ENCODE measurements at regions not wholly inside any gene's neighbourhood (a gene's known extent, or its start where the extent isn't known, plus 50 kb on each side); places are given as distances from the start of the nearest gene placed in this dataset.

DNA sequence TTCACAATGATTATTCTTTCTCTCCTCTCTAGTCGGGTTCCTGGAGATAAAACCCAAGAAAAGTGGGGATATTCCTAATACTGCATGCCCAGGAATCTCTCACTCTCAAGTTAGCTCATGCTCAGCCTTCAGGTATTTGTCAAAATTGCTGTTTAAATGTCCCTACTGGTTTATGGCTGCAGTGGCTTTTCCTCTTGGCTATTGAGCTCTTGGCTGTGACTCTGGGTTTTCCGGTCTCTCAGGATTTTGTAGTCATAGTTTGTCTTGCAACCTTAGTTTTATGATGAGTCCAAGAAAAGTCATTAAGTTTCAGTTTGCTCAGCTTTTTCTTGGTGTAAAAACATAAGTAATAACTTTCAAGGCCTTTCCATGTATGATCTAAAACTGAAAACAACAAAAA is 820.7 kb upstream of the HS6ST1 start:
- Mint-ChIP-seq H3K4me1 (ENCODE audit: low read depth) (peaks cover 6% of the 10 kb centered on the region), H3K27me3 (no peaks in the 10 kb centered on the region), H3K4me3 (ENCODE audit: low read depth) (no peak overlapping the region), H3K9me3 (ENCODE audit: low read depth) (peaks cover 16% of the 10 kb centered on the region), H3K36me3 (ENCODE audit: insufficient read depth) (no peaks in the 10 kb centered on the region), H3K27ac (no peak overlapping the region)
- DNase-seq (ENCODE audit: low spot score, unreplicated experiment) = no peak
- TF ChIP-seq, protein P1, sequence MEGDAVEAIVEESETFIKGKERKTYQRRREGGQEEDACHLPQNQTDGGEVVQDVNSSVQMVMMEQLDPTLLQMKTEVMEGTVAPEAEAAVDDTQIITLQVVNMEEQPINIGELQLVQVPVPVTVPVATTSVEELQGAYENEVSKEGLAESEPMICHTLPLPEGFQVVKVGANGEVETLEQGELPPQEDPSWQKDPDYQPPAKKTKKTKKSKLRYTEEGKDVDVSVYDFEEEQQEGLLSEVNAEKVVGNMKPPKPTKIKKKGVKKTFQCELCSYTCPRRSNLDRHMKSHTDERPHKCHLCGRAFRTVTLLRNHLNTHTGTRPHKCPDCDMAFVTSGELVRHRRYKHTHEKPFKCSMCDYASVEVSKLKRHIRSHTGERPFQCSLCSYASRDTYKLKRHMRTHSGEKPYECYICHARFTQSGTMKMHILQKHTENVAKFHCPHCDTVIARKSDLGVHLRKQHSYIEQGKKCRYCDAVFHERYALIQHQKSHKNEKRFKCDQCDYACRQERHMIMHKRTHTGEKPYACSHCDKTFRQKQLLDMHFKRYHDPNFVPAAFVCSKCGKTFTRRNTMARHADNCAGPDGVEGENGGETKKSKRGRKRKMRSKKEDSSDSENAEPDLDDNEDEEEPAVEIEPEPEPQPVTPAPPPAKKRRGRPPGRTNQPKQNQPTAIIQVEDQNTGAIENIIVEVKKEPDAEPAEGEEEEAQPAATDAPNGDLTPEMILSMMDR (IDR thresholded peaks at IDR 0.05; ENCODE audit: unreplicated experiment) = no peak

DNA sequence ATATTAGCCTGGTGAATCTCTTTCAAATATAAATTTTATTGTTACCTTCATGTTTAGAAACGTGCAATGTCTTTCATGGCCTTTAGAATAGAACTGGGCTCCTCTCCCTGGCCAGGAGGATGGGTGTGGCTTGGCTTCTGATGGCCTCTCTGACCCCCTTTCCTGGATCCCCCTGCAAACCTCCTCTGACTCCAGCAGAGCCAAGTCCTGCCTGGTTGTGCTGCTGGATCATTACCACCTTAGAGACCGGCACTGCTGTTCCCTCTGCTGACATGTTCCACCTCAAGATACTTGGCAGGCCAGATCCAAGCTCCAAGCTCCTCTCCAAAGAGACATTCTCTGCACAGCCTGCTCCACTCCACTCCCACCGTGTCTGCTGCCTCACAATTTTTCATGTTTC is 823.8 kb upstream of the HS6ST1 start:
- Mint-ChIP-seq H3K4me3 (ENCODE audit: low read depth) (no peak overlapping the region), H3K36me3 (ENCODE audit: insufficient read depth) (no peaks in the 10 kb centered on the region), H3K9me3 (ENCODE audit: low read depth) (peaks cover 10% of the 10 kb centered on the region), H3K27ac (no peak overlapping the region), H3K4me1 (ENCODE audit: low read depth) (peaks cover 5% of the 10 kb centered on the region), H3K27me3 (no peaks in the 10 kb centered on the region)
- TF ChIP-seq, protein P1 (IDR thresholded peaks at IDR 0.05; ENCODE audit: unreplicated experiment) = no peak
- DNase-seq (ENCODE audit: low spot score, unreplicated experiment) = no peak

DNA sequence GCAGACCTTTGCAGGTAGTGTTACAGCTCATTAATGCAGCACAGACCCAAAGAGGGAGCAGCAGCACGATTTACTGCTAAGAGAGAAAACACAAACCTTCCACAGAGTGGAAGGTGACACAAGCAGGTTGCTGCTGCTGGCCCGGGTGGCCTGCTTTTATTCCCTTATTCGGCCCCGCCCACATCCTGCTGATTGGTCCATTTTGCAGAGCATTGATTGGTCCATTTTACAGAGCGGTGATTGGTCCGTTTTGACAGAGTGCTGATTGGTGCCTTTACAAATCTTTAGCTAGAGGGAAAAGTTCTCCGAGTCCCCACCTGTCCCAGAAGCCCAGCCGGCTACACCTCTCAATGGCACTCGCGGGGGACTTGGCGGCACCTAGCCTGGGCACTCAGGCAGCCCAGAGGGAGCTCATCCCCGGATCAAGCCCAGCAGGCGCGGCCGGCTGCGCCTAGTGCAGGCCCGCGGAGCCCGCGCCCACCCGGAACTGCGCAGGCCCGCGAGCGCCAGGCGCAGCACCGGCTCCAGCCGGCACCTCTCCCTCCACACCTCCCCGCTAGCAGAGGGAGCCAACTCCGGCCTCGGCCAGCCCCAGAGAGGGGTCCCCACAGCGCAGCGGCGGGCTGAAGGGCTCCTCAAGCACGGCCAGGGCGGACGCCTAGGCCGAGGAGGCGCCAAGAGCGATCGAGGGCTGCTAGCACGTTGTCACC is 825.6 kb upstream of the HS6ST1 start:
- Mint-ChIP-seq H3K27ac (no peak overlapping the region), H3K36me3 (ENCODE audit: insufficient read depth) (no peaks in the 10 kb centered on the region), H3K4me1 (ENCODE audit: low read depth) (peaks cover 5% of the 10 kb centered on the region), H3K4me3 (ENCODE audit: low read depth) (no peak overlapping the region), H3K27me3 (no peaks in the 10 kb centered on the region), H3K9me3 (ENCODE audit: low read depth) (peaks cover 10% of the 10 kb centered on the region)
- TF ChIP-seq, protein P1 (IDR thresholded peaks at IDR 0.05; ENCODE audit: unreplicated experiment) = no peak
- DNase-seq (ENCODE audit: low spot score, unreplicated experiment) = no peak

DNA sequence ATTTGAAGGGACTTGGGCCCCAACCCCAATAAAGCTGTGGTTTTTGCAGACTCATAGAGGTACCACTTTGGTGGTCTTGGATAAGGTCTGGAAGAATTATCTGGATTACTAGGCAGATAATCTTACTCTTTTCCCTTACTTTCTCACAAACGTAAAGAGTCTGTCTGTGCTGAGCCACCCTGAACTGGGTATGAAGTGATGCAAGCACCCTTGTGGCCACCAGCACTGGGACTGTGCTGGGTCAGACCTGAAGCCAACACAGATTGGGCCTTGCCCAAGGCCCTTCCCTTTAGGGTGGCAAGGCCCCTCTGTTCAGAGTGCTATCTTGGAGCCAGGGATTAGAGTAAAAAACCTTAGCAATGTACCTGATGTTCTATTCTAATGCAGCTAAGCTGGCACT is 827.0 kb upstream of the RAB6C start:
- Mint-ChIP-seq H3K27ac (no peak overlapping the region), H3K4me3 (ENCODE audit: low read depth) (no peak overlapping the region), H3K9me3 (ENCODE audit: low read depth) (peaks cover 20% of the 10 kb centered on the region), H3K36me3 (ENCODE audit: insufficient read depth) (peaks cover 3% of the 10 kb centered on the region), H3K27me3 (peaks cover 5% of the 10 kb centered on the region), H3K4me1 (ENCODE audit: low read depth) (peaks cover 2% of the 10 kb centered on the region)
- TF ChIP-seq, protein P1 (IDR thresholded peaks at IDR 0.05; ENCODE audit: unreplicated experiment) = no peak
- no peak for DNase-seq (ENCODE audit: low spot score, unreplicated experiment)

DNA sequence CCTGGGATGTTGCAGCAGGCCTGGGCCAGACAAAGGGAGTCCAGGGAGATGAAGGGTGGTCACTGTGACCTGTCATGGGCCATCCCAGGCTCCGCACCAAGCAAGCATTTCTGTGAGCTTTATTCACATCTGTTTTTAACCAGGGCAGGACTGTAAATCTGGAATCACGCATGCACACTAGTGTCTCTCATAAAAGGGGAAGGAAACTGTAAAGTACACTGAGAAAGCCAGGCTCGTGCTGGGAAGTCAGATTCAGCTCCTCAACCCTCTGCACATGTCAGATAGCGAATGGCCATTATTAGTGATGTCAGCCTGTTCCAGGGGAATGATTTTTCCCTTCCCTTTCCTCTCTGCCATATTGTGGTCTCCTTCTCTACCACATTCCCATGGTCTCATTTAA is 818.6 kb upstream of the RAB6C start:
- peaks cover 16% of the 10 kb centered on the region for H3K27me3 Mint-ChIP-seq
- H3K27ac Mint-ChIP-seq = no peak overlapping the region
- TF ChIP-seq, protein P1 (IDR thresholded peaks at IDR 0.05; ENCODE audit: unreplicated experiment) = no peak
- no peak for DNase-seq (ENCODE audit: low spot score, unreplicated experiment)
- peaks cover 4% of the 10 kb centered on the region for H3K4me1 Mint-ChIP-seq (ENCODE audit: low read depth)
- no peaks in the 10 kb centered on the region for H3K9me3 Mint-ChIP-seq (ENCODE audit: low read depth)
- H3K36me3 Mint-ChIP-seq (ENCODE audit: insufficient read depth) = no peaks in the 10 kb centered on the region
- H3K4me3 Mint-ChIP-seq (ENCODE audit: low read depth) = no peak overlapping the region
